Lower leg skin (tissue), 4 donors: ENCODE measurements at regions not wholly inside any gene's neighbourhood (a gene's known extent, or its start where the extent isn't known, plus 50 kb on each side); places are given as distances from the start of the nearest gene placed in this dataset.

Experiments used
- DNase-seq, 2 donors: peaks; one replicate each; pipeline ENCODE4 v3.0.0-alpha.2; 2019; ENCODE audit warnings: low spot score in 2 of 2
- H3K4me3 ChIP-seq: fragments of 200-600 bp; sonication (generic); 2 replicates; pipeline ENCODE4 v1.5.1; 2017; ENCODE audit warnings: mild to moderate bottlenecking, low read depth; ENCODE audit not compliant: poor library complexity, severe bottlenecking
- CTCF ChIP-seq, 3 donors: fragments of 450-650 bp; IDR thresholded peaks; one replicate each; pipeline ENCODE4 v1.5.1; 2016; ENCODE audit warnings: antibody characterized with exemption in 3 of 3, mild to moderate bottlenecking in 3 of 3, moderate library complexity in 2 of 3
- POLR2A ChIP-seq, 2 donors: fragments of 450-650 bp; IDR thresholded peaks; one replicate each; pipeline ENCODE4 v1.6.1; 2016 to 2017; ENCODE audit warnings: antibody characterized with exemption in 2 of 2, mild to moderate bottlenecking in 1 of 2, moderate library complexity in 1 of 2
- WGBS, 2 donors: methylation state at CpG; one replicate each; pipeline ENCODE4 v1.1.5; 2018; 5-methylcytosine and 5-hydroxymethylcytosine counted together
- intact Hi-C: fragments of 100-400 bp; cut with DNase I; formaldehyde crosslinking; loops from one replicate; pipeline ENCODE4 v1.15.0; 2023; ENCODE audit warnings: low total_unique reads

GRCh38 chr13:109529964-109530363 is 256.4 kb downstream of the IRS2 start:
- 75 to 80% methylated on average over 5 of the region's 5 CpGs for WGBS, 2 donors
- no peak for TF ChIP-seq CTCF (IDR thresholded peaks at IDR 0.05)

GRCh38 chr13:109521719-109522118 is 264.7 kb downstream of the IRS2 start:
- intact Hi-C loops = no loop called here
- TF ChIP-seq CTCF (IDR thresholded peaks at IDR 0.05) (no peak), POLR2A (IDR thresholded peaks at IDR 0.05) (no peak)
- DNase-seq = no peak
- H3K4me3 ChIP-seq = no peak overlapping the region
- WGBS, 2 donors = 98% methylated on average over 21 of the region's 21 CpGs

More at GRCh38 chr13:109529964-109530363, 256.4 kb downstream of the IRS2 start:
- DNase-seq = no peak
- H3K4me3 ChIP-seq = no peak overlapping the region
- intact Hi-C loops = no loop called here

- H3K4me3 ChIP-seq = no peak overlapping the region
- intact Hi-C loops = no loop called here
- TF ChIP-seq POLR2A (IDR thresholded peaks at IDR 0.05) (no peak), CTCF (IDR thresholded peaks at IDR 0.05) (no peak)
- no peak for DNase-seq
Observed at GRCh38 chr13:109517517-109517916, 268.9 kb downstream of the IRS2 start.

- H3K4me3 ChIP-seq = no peak overlapping the region
- 52 to 64% methylated on average over 4 of the region's 4 CpGs for WGBS, 2 donors
- no peak for TF ChIP-seq POLR2A (IDR thresholded peaks at IDR 0.05)
- no peak for TF ChIP-seq CTCF (IDR thresholded peaks at IDR 0.05)
- intact Hi-C loops = no loop called here
- no peak for DNase-seq
Observed at GRCh38 chr13:109516186-109516585, 270.2 kb downstream of the IRS2 start.

- H3K4me3 ChIP-seq = no peak overlapping the region
- DNase-seq = no peak
- intact Hi-C loops = no loop called here
- 75 to 82% methylated on average over 3 of the region's 3 CpGs for WGBS, 2 donors
- no peak for TF ChIP-seq CTCF (IDR thresholded peaks at IDR 0.05)
- no peak for TF ChIP-seq POLR2A (IDR thresholded peaks at IDR 0.05)
Observed at GRCh38 chr13:109510013-109510412, 276.4 kb downstream of the IRS2 start.

GRCh38 chr13:109509154-109509900 is 277.1 kb downstream of the IRS2 start:
- no peak for TF ChIP-seq POLR2A (IDR thresholded peaks at IDR 0.05)
- no peak for TF ChIP-seq CTCF (IDR thresholded peaks at IDR 0.05)
- DNase-seq = peak in 1 of 2 donors; percentile 34
- no peak overlapping the region for H3K4me3 ChIP-seq
- WGBS, 2 donors = 47 to 67% methylated on average over 4 of the region's 4 CpGs
- intact Hi-C loops = no loop called here
